PC-9 (cell line): ENCODE measurements at regions not wholly inside any gene's neighbourhood (a gene's known extent, or its start where the extent isn't known, plus 50 kb on each side); places are given as distances from the start of the nearest gene placed in this dataset.

ENCODE experiments used
- BruUV-seq: library from RNA; stranded (reverse); fragments of 400-500 nt; replicated peaks from 2 replicates; lab custom pipeline; 2021; lab: Mats Ljungman, UMichigan
- CTCF ChIA-PET: fragments of 300-600 bp; sonication (Branson Sonifier 250); formaldehyde crosslinking; loops from one replicate; lab custom pipeline; 2022; ENCODE audit warnings: antibody characterized with exemption; lab: Charles Lee
- POLR2A ChIA-PET: fragments of 300-600 bp; sonication (Branson Sonifier 250); formaldehyde crosslinking; loops from one replicate; lab custom pipeline; 2022; ENCODE audit warnings: antibody characterized with exemption; ENCODE audit not compliant: unreplicated experiment; lab: Charles Lee
- DNase-seq, 2 experiments: peaks; one replicate each; pipeline versions ENCODE4 v3.0.0 to v3.0.0-alpha.2; 2015 to 2022; ENCODE audit warnings: mixed read lengths in 1 of 2
- H2AFZ ChIP-seq: fragments of 200-600 bp; sonication (generic); 2 replicates; pipeline ENCODE4 v1.8.1; 2017; ENCODE audit warnings: antibody characterized with exemption
- H3F3A ChIP-seq: fragments of 200-600 bp; sonication (generic); 2 replicates; pipeline ENCODE4 v1.8.1; 2017; ENCODE audit warnings: antibody characterized with exemption, mild to moderate bottlenecking, low read depth; ENCODE audit not compliant: insufficient read depth
- H3K27ac ChIP-seq: fragments of 200-600 bp; sonication (generic); 2 replicates; pipeline ENCODE4 v1.6.1; 2016; ENCODE audit warnings: mixed run types
- H3K27me3 ChIP-seq: fragments of 200-600 bp; sonication (generic); 2 replicates; pipeline ENCODE4 v1.6.1; 2016; ENCODE audit warnings: low read depth, mixed run types; ENCODE audit not compliant: insufficient read depth
- H3K36me3 ChIP-seq: fragments of 200-600 bp; sonication (generic); 2 replicates; pipeline ENCODE4 v1.6.1; 2016; ENCODE audit warnings: low read depth, mixed run types
- H3K4me1 ChIP-seq: fragments of 200-600 bp; sonication (generic); replicated peaks from 2 replicates; pipeline ENCODE4 v1.6.1; 2016; ENCODE audit warnings: mixed run types; ENCODE audit not compliant: insufficient read depth
- H3K4me2 ChIP-seq: fragments of 200-600 bp; sonication (generic); 2 replicates; pipeline ENCODE4 v1.6.1; 2017; ENCODE audit warnings: mixed run types
- H3K4me3 ChIP-seq: fragments of 200-600 bp; sonication (generic); 2 replicates; pipeline ENCODE4 v1.6.1; 2016; ENCODE audit warnings: mixed run types
- H3K79me2 ChIP-seq: fragments of 200-600 bp; sonication (generic); 2 replicates; pipeline ENCODE4 v1.6.1; 2017; ENCODE audit warnings: low read depth, mixed run types
- H3K9me2 ChIP-seq: fragments of 200-600 bp; sonication (generic); 2 replicates; pipeline ENCODE4 v1.8.1; 2017; ENCODE audit warnings: mild to moderate bottlenecking; ENCODE audit not compliant: insufficient read depth
- H3K9me3 ChIP-seq: fragments of 200-600 bp; sonication (generic); 2 replicates; pipeline ENCODE4 v1.8.1; 2016; ENCODE audit warnings: low read depth; ENCODE audit not compliant: insufficient read depth
- H4K20me1 ChIP-seq: fragments of 200-600 bp; sonication (generic); 2 replicates; pipeline ENCODE4 v1.8.1; 2017; ENCODE audit not compliant: insufficient read depth
- CTCF ChIP-seq: fragments of 200-600 bp; sonication (generic); conservative IDR thresholded peaks from 2 replicates; pipeline ENCODE4 v1.6.1; 2017; ENCODE audit warnings: mixed run types, antibody characterized with exemption, mild to moderate bottlenecking, moderate library complexity
- EZH2 ChIP-seq: fragments of 200-600 bp; sonication (generic); IDR thresholded peaks from 2 replicates; pipeline ENCODE4 v1.8.0; 2017; ENCODE audit warnings: antibody characterized with exemption, low read depth
- intact Hi-C: fragments of 100-400 bp; cut with micrococcal nuclease; formaldehyde crosslinking; loops from one replicate; pipeline ENCODE4 v1.10.0; 2022; ENCODE audit not compliant: unreplicated experiment

- H2AFZ ChIP-seq: no peak overlapping the region
- no peaks in the 10 kb centered on the region for H3F3A ChIP-seq
- no peaks in the 10 kb centered on the region for H3K9me3 ChIP-seq
- intact Hi-C loops: no loop called here
- H3K79me2 ChIP-seq: no peaks in the 10 kb centered on the region
- no peak overlapping the region for H3K27ac ChIP-seq
- peaks cover 13% of the 10 kb centered on the region; the same call in 1 of the 2 replicates for H3K27me3 ChIP-seq
- H3K4me1 ChIP-seq: no peaks in the 10 kb centered on the region
- no TSS peak for BruUV-seq
- POLR2A ChIA-PET: no interaction called here
- CTCF ChIA-PET: no interaction called here
- no peaks in the 10 kb centered on the region for H4K20me1 ChIP-seq
- no peak for TF ChIP-seq CTCF
- no peak for TF ChIP-seq EZH2
- no peak overlapping the region for H3K4me2 ChIP-seq
- H3K36me3 ChIP-seq: no peaks in the 10 kb centered on the region
- H3K4me3 ChIP-seq: no peak overlapping the region
- no peak for DNase-seq
- H3K9me2 ChIP-seq: no peaks in the 10 kb centered on the region; the same call in 1 of the 2 replicates
Measured at GRCh38 chr7:39826166-39826565, 123.9 kb upstream of the CDK13 start.

- H3K4me2 ChIP-seq: no peak overlapping the region
- intact Hi-C loops: no loop called here
- no peaks in the 10 kb centered on the region for H3F3A ChIP-seq
- no peaks in the 10 kb centered on the region for H3K36me3 ChIP-seq
- H3K79me2 ChIP-seq: no peaks in the 10 kb centered on the region
- H3K27ac ChIP-seq: no peak overlapping the region
- TF ChIP-seq EZH2 (no peak), CTCF (no peak)
- no peaks in the 10 kb centered on the region; the same call in 1 of the 2 replicates for H3K4me1 ChIP-seq
- POLR2A ChIA-PET: no interaction called here
- no peak overlapping the region for H2AFZ ChIP-seq
- peaks cover 22% of the 10 kb centered on the region for H3K27me3 ChIP-seq
- H4K20me1 ChIP-seq: no peaks in the 10 kb centered on the region
- no peaks in the 10 kb centered on the region for H3K9me3 ChIP-seq
- BruUV-seq: no TSS peak
- CTCF ChIA-PET: no interaction called here
- no peaks in the 10 kb centered on the region; the same call in 1 of the 2 replicates for H3K9me2 ChIP-seq
- no peak overlapping the region for H3K4me3 ChIP-seq
- DNase-seq: no peak
Measured at GRCh38 chr7:39827571-39827970, 122.5 kb upstream of the CDK13 start.

- Histone ChIP-seq H3K9me2 (no peaks in the 10 kb centered on the region; the same call in 1 of the 2 replicates), H3K79me2 (no peaks in the 10 kb centered on the region), H3K4me3 (no peak overlapping the region), H3F3A (no peaks in the 10 kb centered on the region), H3K9me3 (no peaks in the 10 kb centered on the region), H3K4me2 (no peak overlapping the region), H3K27me3 (peaks cover 25% of the 10 kb centered on the region), H2AFZ (no peak overlapping the region), H3K36me3 (no peaks in the 10 kb centered on the region), H4K20me1 (no peaks in the 10 kb centered on the region), H3K27ac (no peak overlapping the region), H3K4me1 (no peaks in the 10 kb centered on the region; the same call in 1 of the 2 replicates)
- DNase-seq: no peak
- no TSS peak for BruUV-seq
- POLR2A ChIA-PET: no interaction called here
- intact Hi-C loops: no loop called here
- CTCF ChIA-PET: interaction anchor here (0.7 kb wide), 1 partner anchor 359 kb away, joined by 3 read pairs; no protein-coding TSS in a partner anchor
- TF ChIP-seq CTCF: no peak
- no peak for TF ChIP-seq EZH2
Measured at GRCh38 chr7:39829028-39829427, 121.0 kb upstream of the CDK13 start.
